Hematopoietic multipotent progenitor cell treated with erythropoietin and hydrocortisone succinate and interleukin-3 and kit ligand, for 15 days (in vitro differentiated cells): ENCODE measurements at regions not wholly inside any gene's neighbourhood (a gene's known extent, or its start where the extent isn't known, plus 50 kb on each side); places are given as distances from the start of the nearest gene placed in this dataset.

Experiments
- DNase-seq: peaks from one replicate; pipeline ENCODE4 v3.0.0-alpha.2; 2015; ENCODE audit warnings: low spot score

- no peak for DNase-seq
Measured at GRCh38 chr7:4612939-4613841, 68.9 kb upstream of the FOXK1 start.

- DNase-seq, result no peak
Measured at GRCh38 chr7:4613846-4614548, 68.1 kb upstream of the FOXK1 start.

DNA sequence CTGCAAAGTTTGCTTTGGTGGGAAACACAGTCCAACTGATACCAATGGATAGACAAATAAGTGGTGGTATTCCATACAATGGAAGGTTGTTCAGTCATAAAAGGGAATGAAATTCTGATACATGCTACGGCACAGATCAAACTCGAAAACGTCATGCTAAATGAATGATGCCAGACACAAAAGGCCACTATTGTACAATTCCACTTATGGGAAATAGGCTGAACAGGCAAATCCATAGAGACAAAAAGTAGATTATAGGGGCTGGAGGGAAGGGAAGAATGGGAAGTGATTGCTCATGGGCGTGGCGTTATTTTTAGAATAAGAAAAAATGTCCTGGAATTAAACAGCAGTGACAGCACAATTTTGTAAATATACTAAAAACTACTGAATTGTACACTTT is 66.0 kb upstream of the FOXK1 start:
- no peak for DNase-seq

- DNase-seq, result no peak
Measured at GRCh38 chr7:4621396-4621795, 60.7 kb upstream of the FOXK1 start.

DNA sequence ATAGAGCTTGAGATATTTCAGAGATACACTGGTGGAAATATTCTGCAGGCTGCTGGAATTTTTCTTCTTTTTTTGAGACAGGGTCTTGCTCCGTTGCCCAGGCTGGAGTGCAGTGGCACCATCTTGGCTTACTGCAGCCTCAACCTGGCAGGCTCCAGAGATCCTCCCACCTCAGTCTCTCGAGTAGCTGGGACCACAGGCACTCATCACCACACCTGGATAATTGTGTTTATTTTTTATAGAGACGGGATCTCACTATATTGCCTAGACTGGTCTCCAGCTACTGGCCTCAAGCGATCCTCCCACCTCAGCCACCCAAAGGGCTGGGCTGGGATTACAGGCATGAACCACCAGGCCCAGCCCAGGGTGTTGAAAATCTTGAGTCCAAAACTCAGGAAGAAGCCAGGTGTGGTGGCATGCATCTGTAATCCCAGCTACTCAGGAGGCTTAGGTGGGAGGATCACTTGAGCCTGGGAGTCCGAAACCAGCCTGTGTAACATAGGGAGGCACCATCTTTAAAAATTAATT is 55.7 kb upstream of the FOXK1 start:
- no peak for DNase-seq

DNA sequence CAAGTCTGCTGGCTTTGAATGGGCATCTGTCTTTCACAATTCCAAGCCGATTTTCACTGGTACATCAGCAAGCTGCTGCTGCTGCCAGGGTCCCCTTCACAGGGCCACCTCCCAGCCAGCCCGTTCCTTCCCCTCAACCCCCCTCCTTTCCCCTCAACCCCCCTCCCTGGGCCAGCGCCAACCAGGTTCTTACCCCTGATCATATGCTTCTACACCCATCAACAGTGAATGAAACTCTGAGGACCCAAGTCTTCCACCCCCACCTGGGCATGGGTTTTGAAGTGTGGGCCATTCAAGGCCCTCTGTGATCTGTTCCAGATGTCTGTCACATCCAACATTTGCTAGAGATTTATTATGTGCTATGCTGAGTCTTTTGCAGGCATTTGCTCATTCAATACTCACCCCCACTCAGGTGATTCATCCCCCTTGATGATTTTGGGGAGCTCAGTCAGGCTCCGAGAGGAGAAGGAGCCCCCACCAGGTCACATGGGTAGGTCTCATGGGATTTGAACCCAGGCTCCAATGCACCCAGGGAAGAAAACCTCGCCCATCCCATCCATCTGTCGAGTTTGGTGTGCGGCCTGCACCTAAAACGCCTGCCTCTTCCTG is 52.7 kb upstream of the FOXK1 start:
- DNase-seq, result no peak

- DNase-seq, result peak; percentile 15
Measured at GRCh38 chr7:4631380-4632179, 50.5 kb upstream of the FOXK1 start.
